Suprapubic skin (tissue), 4 donors: ENCODE measurements at regions not wholly inside any gene's neighbourhood (a gene's known extent, or its start where the extent isn't known, plus 50 kb on each side); places are given as distances from the start of the nearest gene placed in this dataset.
"Not testable (repeated sequence)": the region's sequence is repeated elsewhere in the genome, so short reads cannot be mapped to it uniquely, and the experiment has no call there.

Experiments used
- DNase-seq, 2 donors: peaks; one replicate each; pipeline ENCODE4 v3.0.0-alpha.2; 2019; ENCODE audit warnings: low spot score in 2 of 2
- H3K27ac ChIP-seq: fragments of 200-600 bp; sonication (generic); one replicate; pipeline ENCODE4 v1.5.1; 2019
- H3K27me3 ChIP-seq: fragments of 200-600 bp; sonication (generic); one replicate; pipeline ENCODE4 v1.5.1; 2019
- H3K36me3 ChIP-seq: fragments of 200-600 bp; sonication (generic); one replicate; pipeline ENCODE4 v1.5.1; 2019
- H3K4me1 ChIP-seq: fragments of 200-600 bp; sonication (generic); one replicate; pipeline ENCODE4 v1.5.1; 2019
- H3K4me3 ChIP-seq: fragments of 200-600 bp; sonication (generic); one replicate; pipeline ENCODE4 v1.5.1; 2019; ENCODE audit warnings: mild to moderate bottlenecking
- H3K9me3 ChIP-seq: fragments of 200-600 bp; sonication (generic); one replicate; pipeline ENCODE4 v1.5.1; 2019
- EP300 ChIP-seq: sonication (generic); formaldehyde crosslinking; IDR thresholded peaks from one replicate; pipeline ENCODE4 v1.6.1; 2017; ENCODE audit warnings: antibody characterized with exemption
- POLR2A ChIP-seq, 2 donors: fragments of 450-650 bp; IDR thresholded peaks; one replicate each; pipeline ENCODE4 v1.6.1; 2017; ENCODE audit warnings: antibody characterized with exemption in 2 of 2, mild to moderate bottlenecking in 2 of 2, moderate library complexity in 2 of 2
- POLR2AphosphoS5 ChIP-seq, 3 donors: sonication (generic); formaldehyde crosslinking; IDR thresholded peaks; one replicate each; pipeline ENCODE4 v1.6.1; 2017; ENCODE audit warnings: antibody characterized with exemption in 3 of 3
- WGBS: methylation state at CpG from one replicate; pipeline ENCODE4 v1.1.5; 2018; 5-methylcytosine and 5-hydroxymethylcytosine counted together
- TF ChIP-seq, protein P1 (sequence below), 2 donors: fragments of 200-600 bp in 1 of 2; fragments of 450-650 bp in 1 of 2; sonication (generic) in 1 of 2; IDR thresholded peaks; one replicate each; pipeline ENCODE4 v1.5.1; 2016 to 2019; ENCODE audit warnings: antibody characterized with exemption in 2 of 2, mild to moderate bottlenecking in 1 of 2, moderate library complexity in 1 of 2

DNA sequence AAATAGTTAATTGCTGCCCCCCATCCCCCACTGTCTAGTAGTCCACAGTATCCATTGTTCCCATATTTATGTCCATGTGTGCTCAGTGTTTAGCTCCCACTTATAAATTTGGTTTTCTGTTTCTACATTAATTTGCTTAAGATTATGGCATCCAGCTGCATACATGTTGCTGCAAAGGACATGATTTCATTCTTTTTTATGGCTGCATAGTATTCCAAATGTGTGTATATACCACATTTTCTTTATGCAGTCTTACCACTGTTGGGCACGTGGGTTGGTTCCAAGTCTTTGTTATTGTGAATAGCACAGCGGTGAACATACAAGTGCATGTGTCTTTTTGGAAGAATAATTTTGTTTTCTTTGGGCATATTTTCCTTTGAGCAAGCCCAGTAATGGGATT is 113.0 kb upstream of the LNX1 start:
- Histone ChIP-seq H3K27me3 (no peaks in the 10 kb centered on the region), H3K36me3 (no peaks in the 10 kb centered on the region), H3K9me3 (no peaks in the 10 kb centered on the region), H3K27ac (no peak overlapping the region), H3K4me3 (no peak overlapping the region), H3K4me1 (peaks cover 27% of the 10 kb centered on the region)
- WGBS = 69% methylated on average over 2 of the region's 2 CpGs
- no peak for DNase-seq
- TF ChIP-seq EP300 (no peak), POLR2A (IDR thresholded peaks at IDR 0.05) (no peak), POLR2AphosphoS5 (IDR thresholded peaks at IDR 0.05) (no peak)
- TF ChIP-seq, protein P1, sequence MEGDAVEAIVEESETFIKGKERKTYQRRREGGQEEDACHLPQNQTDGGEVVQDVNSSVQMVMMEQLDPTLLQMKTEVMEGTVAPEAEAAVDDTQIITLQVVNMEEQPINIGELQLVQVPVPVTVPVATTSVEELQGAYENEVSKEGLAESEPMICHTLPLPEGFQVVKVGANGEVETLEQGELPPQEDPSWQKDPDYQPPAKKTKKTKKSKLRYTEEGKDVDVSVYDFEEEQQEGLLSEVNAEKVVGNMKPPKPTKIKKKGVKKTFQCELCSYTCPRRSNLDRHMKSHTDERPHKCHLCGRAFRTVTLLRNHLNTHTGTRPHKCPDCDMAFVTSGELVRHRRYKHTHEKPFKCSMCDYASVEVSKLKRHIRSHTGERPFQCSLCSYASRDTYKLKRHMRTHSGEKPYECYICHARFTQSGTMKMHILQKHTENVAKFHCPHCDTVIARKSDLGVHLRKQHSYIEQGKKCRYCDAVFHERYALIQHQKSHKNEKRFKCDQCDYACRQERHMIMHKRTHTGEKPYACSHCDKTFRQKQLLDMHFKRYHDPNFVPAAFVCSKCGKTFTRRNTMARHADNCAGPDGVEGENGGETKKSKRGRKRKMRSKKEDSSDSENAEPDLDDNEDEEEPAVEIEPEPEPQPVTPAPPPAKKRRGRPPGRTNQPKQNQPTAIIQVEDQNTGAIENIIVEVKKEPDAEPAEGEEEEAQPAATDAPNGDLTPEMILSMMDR (IDR thresholded peaks at IDR 0.05) = no peak

GRCh38 chr4:53703267-53703655 is 112.0 kb upstream of the LNX1 start:
- peak overlapping the region; percentile 53 for H3K27ac ChIP-seq
- H3K9me3 ChIP-seq = no peaks in the 10 kb centered on the region
- DNase-seq = no peak
- no peaks in the 10 kb centered on the region for H3K27me3 ChIP-seq
- WGBS = 39% methylated on average over 7 of the region's 7 CpGs
- peaks cover 27% of the 10 kb centered on the region for H3K4me1 ChIP-seq
- H3K36me3 ChIP-seq = no peaks in the 10 kb centered on the region
- H3K4me3 ChIP-seq = peak overlapping the region; percentile 19
- no peak for TF ChIP-seq POLR2A (IDR thresholded peaks at IDR 0.05)

GRCh38 chr4:53702334-53703266 is 111.3 kb upstream of the LNX1 start:
- TF ChIP-seq, protein P1 (IDR thresholded peaks at IDR 0.05) = no peak
- no peak for TF ChIP-seq POLR2A (IDR thresholded peaks at IDR 0.05)
- no peak for TF ChIP-seq EP300
- no peak for TF ChIP-seq POLR2AphosphoS5 (IDR thresholded peaks at IDR 0.05)
- Histone ChIP-seq H3K27ac (peak overlapping the region; percentile 53), H3K27me3 (no peaks in the 10 kb centered on the region), H3K4me1 (peaks cover 27% of the 10 kb centered on the region), H3K9me3 (no peaks in the 10 kb centered on the region), H3K36me3 (no peaks in the 10 kb centered on the region), H3K4me3 (peak overlapping the region; percentile 19)
- peak; percentile 86 to 88 for DNase-seq
- 9% methylated on average over 17 of the region's 24 CpGs for WGBS

DNA sequence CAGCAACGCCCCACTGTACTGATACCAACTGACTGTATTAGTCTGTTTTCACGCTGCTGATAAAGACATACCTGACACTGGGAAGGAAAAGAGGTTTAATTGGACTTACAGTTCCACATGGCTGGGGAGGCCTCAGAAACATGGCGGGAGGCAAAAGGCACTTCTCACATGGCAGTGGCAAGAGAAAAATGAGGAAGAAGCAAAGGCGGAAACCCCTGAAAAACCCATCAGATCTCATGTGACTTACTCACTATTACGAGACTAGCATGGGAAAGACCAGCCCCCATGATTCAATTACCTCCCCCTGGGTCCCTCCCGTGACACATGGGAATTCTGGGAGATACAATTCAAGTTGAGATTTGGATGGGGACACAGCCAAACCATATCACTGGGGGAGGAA is 110.0 kb upstream of the LNX1 start:
- not testable (repeated sequence) for H3K27me3 ChIP-seq, H3K36me3 ChIP-seq, H3K4me3 ChIP-seq, DNase-seq, H3K27ac ChIP-seq, H3K9me3 ChIP-seq
- 97% methylated on average over 6 of the region's 6 CpGs for WGBS
- H3K4me1 ChIP-seq = peaks cover 24% of the 10 kb centered on the region

- not testable (repeated sequence) for H3K4me3 ChIP-seq, H3K27me3 ChIP-seq, H3K9me3 ChIP-seq, H3K27ac ChIP-seq, H3K36me3 ChIP-seq, DNase-seq
- WGBS = 90% methylated on average over 2 of the region's 2 CpGs
- H3K4me1 ChIP-seq = peaks cover 20% of the 10 kb centered on the region
Observed at GRCh38 chr4:53699310-53699709, 108.0 kb upstream of the LNX1 start.

DNA sequence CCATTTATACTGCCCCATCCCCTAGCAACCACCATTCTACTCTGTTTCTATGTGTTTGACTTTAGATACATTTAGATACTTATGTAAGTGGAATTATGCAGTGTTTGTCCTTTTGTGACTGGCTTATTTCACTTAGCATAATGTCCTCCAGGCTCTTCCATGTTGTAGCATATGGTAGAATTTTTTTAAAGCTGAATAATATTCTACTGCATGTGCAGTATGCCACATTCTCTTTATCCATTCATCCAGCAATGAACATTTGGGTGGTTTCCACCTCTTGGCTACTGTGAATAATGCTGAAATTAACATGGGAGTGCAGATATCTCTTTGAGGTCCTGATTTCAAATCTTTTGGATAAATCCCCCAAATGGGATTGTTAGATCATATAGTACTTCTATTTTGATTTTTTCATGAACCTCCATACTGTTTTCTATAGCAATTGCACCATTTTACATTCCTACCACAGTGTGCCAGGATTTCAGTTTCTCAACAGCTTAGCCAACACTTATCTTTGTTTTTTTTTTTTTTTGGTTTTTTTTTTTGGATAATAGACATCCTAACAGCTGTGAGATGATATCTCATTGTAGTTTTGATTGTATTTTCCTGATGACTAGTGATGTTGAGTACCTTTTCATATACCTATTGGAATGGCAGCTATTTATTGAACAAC is 105.9 kb upstream of the LNX1 start:
- Histone ChIP-seq H3K27me3 (no peaks in the 10 kb centered on the region), H3K9me3 (no peaks in the 10 kb centered on the region), H3K36me3 (no peaks in the 10 kb centered on the region), H3K4me3 (no peak overlapping the region), H3K27ac (no peak overlapping the region), H3K4me1 (peaks cover 2% of the 10 kb centered on the region)
- DNase-seq = no peak
- TF ChIP-seq POLR2AphosphoS5 (IDR thresholded peaks at IDR 0.05) = no peak
- TF ChIP-seq, protein P1 (IDR thresholded peaks at IDR 0.05) = no peak
- TF ChIP-seq POLR2A (IDR thresholded peaks at IDR 0.05) = no peak
- no peak for TF ChIP-seq EP300
